ENCODE measurements at regions not wholly inside any gene's neighbourhood (a gene's known extent, or its start where the extent isn't known, plus 50 kb on each side); places are given as distances from the start of the nearest gene placed in this dataset.

DNA sequence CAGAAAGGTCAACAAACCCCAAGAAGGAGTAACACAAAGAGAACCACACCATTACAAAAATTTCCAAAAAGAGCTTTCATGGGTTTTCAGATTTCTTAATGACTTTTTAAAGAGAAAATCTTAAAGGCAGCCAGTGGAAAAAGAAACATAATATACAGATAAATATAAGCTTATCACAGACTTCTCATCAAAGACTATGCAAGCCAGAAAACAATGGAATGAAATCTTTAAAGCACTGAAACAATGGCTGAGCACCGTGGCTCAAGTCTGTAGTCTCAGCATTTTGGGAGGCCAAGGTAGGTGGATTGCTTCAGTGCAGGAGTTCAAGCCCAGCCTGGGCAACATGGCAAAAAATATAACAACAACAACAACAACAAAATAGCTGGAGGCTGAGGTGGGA is 237.4 kb downstream of the CYP26B1 start:
- TF ChIP-seq REST (IDR thresholded peaks at IDR 0.05; ENCODE audit: insufficient read depth in 1 of 2, low read depth in 2 of 2, low read length in 2 of 2) (no peak), FOXP2 (optimal IDR thresholded peaks at IDR 0.05; ENCODE audit: borderline replicate concordance, extremely low read depth, extremely low read length, insufficient read depth) (no peak), POLR2AphosphoS5 (IDR thresholded peaks at IDR 0.05; ENCODE audit: low read depth, low read length) (no peak), TAF1 (IDR thresholded peaks at IDR 0.05; ENCODE audit: borderline replicate concordance, insufficient read depth, low read length) (no peak)
